HG02623 (cell line): ENCODE measurements at regions not wholly inside any gene's neighbourhood (a gene's known extent, or its start where the extent isn't known, plus 50 kb on each side); places are given as distances from the start of the nearest gene placed in this dataset.
A peak's percentile ranks its signal among the peaks of the same experiment; 100 is the strongest.
"Not testable (repeated sequence)": the region's sequence is repeated elsewhere in the genome, so short reads cannot be mapped to it uniquely, and the experiment has no call there.

Source experiments
- ATAC-seq: cut with Tn5 transposase; IDR thresholded peaks from one replicate; pipeline ENCODE4 v1.9.1; 2021; ENCODE audit warnings: moderate library complexity; ENCODE audit not compliant: unreplicated experiment

- ATAC-seq: no peak
Measured at GRCh38 chr5:126677121-126677520, 76.4 kb downstream of the PHAX start.

GRCh38 chr5:126680191-126680817, 79.6 kb downstream of the PHAX start:
- ATAC-seq: peak; percentile 55

- not testable (repeated sequence) for ATAC-seq
Measured at GRCh38 chr5:126681314-126681713, 80.6 kb downstream of the PHAX start.

GRCh38 chr5:126681970-126682369, 81.2 kb downstream of the PHAX start:
- ATAC-seq: no peak

GRCh38 chr5:126682856-126683255, 82.1 kb downstream of the PHAX start:
- no peak for ATAC-seq

- ATAC-seq: no peak
Measured at GRCh38 chr5:126683912-126684311, 83.2 kb downstream of the PHAX start.

- not testable (repeated sequence) for ATAC-seq
Measured at GRCh38 chr5:126684656-126685442, 84.1 kb downstream of the PHAX start.

- peak; percentile 67 for ATAC-seq
Measured at GRCh38 chr5:126686451-126687126, 85.8 kb downstream of the PHAX start.

- ATAC-seq: no peak
Measured at GRCh38 chr5:126692971-126693370, 84.0 kb upstream of the LMNB1 start.

- ATAC-seq: no peak
Measured at GRCh38 chr5:126693806-126694205, 83.1 kb upstream of the LMNB1 start.

GRCh38 chr5:126694403-126694802, 82.5 kb upstream of the LMNB1 start:
- ATAC-seq: no peak

- no peak for ATAC-seq
Measured at GRCh38 chr5:126695091-126695490, 81.8 kb upstream of the LMNB1 start.

- no peak for ATAC-seq
Measured at GRCh38 chr5:126707080-126707479, 69.9 kb upstream of the LMNB1 start.

GRCh38 chr5:126715765-126716164, 61.2 kb upstream of the LMNB1 start:
- no peak for ATAC-seq

- no peak for ATAC-seq
Measured at GRCh38 chr5:126716861-126717260, 60.1 kb upstream of the LMNB1 start.

GRCh38 chr5:126718236-126718868, 58.6 kb upstream of the LMNB1 start:
- no peak for ATAC-seq

GRCh38 chr5:126720369-126720768, 56.6 kb upstream of the LMNB1 start:
- no peak for ATAC-seq

GRCh38 chr5:126723643-126724042, 53.3 kb upstream of the LMNB1 start:
- ATAC-seq: no peak
